ENCODE measurements at regions not wholly inside any gene's neighbourhood (a gene's known extent, or its start where the extent isn't known, plus 50 kb on each side); places are given as distances from the start of the nearest gene placed in this dataset.

- Histone ChIP-seq H3K27ac (ENCODE audit: low read length) (no peak overlapping the region), H2AFZ (ENCODE audit: low read length) (no peak overlapping the region), H3K27me3 (ENCODE audit: low read length) (no peaks in the 10 kb centered on the region), H3K4me3 (ENCODE audit: low read length) (no peak overlapping the region), H3K79me2 (ENCODE audit: low read length) (no peaks in the 10 kb centered on the region), H3K4me2 (ENCODE audit: low read length) (no peak overlapping the region), H3K9me3 (ENCODE audit: low read length) (no peaks in the 10 kb centered on the region), H3F3A (ENCODE audit: low read length, unreplicated experiment) (no peaks in the 10 kb centered on the region), H3K9ac (ENCODE audit: low read length) (no peak overlapping the region), H4K20me1 (ENCODE audit: low read length) (no peaks in the 10 kb centered on the region), H3K9me2 (replicated peaks; ENCODE audit: low read length) (no peaks in the 10 kb centered on the region), H3K36me3 (ENCODE audit: low read depth, low read length) (no peaks in the 10 kb centered on the region), H3K4me1 (ENCODE audit: insufficient read depth, low read length) (peaks cover 14% of the 10 kb centered on the region)
- POLR2A ChIA-PET (ENCODE audit: unreplicated experiment): no interaction called here
- DNase-seq (no peak), ATAC-seq (no peak)
- no TSS peak for BruUV-seq (replicated peaks)
- TF ChIP-seq EZH2 (IDR thresholded peaks at IDR 0.05; ENCODE audit: low read length, unreplicated experiment): no peak
- intact Hi-C loops (cut with micrococcal nuclease): no loop called here
- CTCF ChIA-PET: no interaction called here
Observed at GRCh38 chr2:180497621-180498152, 482.7 kb upstream of the UBE2E3 start.

- peak overlapping the region; percentile 40 for H3K4me2 ChIP-seq (ENCODE audit: low read length)
- H3F3A ChIP-seq (ENCODE audit: low read length, unreplicated experiment): no peaks in the 10 kb centered on the region
- H2AFZ ChIP-seq (ENCODE audit: low read length): peak overlapping the region; percentile 56
- H4K20me1 ChIP-seq (ENCODE audit: low read length): no peaks in the 10 kb centered on the region
- no peaks in the 10 kb centered on the region for H3K9me3 ChIP-seq (ENCODE audit: low read length)
- CTCF ChIA-PET: no interaction called here
- H3K36me3 ChIP-seq (ENCODE audit: low read depth, low read length): no peaks in the 10 kb centered on the region
- peak overlapping the region; percentile 62 for H3K27ac ChIP-seq (ENCODE audit: low read length)
- no TSS peak for BruUV-seq (replicated peaks)
- intact Hi-C loops (cut with micrococcal nuclease): no loop called here
- peaks cover 14% of the 10 kb centered on the region for H3K4me1 ChIP-seq (ENCODE audit: insufficient read depth, low read length)
- H3K27me3 ChIP-seq (ENCODE audit: low read length): no peaks in the 10 kb centered on the region
- ATAC-seq (peak; percentile 98), DNase-seq (peak; percentile 85)
- no peaks in the 10 kb centered on the region for H3K79me2 ChIP-seq (ENCODE audit: low read length)
- no peak overlapping the region for H3K9ac ChIP-seq (ENCODE audit: low read length)
- no peaks in the 10 kb centered on the region for H3K9me2 ChIP-seq (replicated peaks; ENCODE audit: low read length)
- POLR2A ChIA-PET (ENCODE audit: unreplicated experiment): no interaction called here
- TF ChIP-seq EZH2 (IDR thresholded peaks at IDR 0.05; ENCODE audit: low read length, unreplicated experiment): no peak
- TF ChIP-seq CTCF (conservative IDR thresholded peaks at IDR 0.05; ENCODE audit: low read depth, low read length): no peak
- no peak for TF ChIP-seq EZH2phosphoT487 (IDR thresholded peaks at IDR 0.05; ENCODE audit: borderline replicate concordance, low read length)
- no peak overlapping the region for H3K4me3 ChIP-seq (ENCODE audit: low read length)
Observed at GRCh38 chr2:180495606-180496005, 484.8 kb upstream of the UBE2E3 start.

GRCh38 chr2:180494286-180494685 lies 486.1 kb upstream of the UBE2E3 start:
- Histone ChIP-seq H3K4me2 (ENCODE audit: low read length) (no peak overlapping the region), H3K9ac (ENCODE audit: low read length) (no peak overlapping the region), H3K36me3 (ENCODE audit: low read depth, low read length) (no peaks in the 10 kb centered on the region), H2AFZ (ENCODE audit: low read length) (no peak overlapping the region), H3K4me3 (ENCODE audit: low read length) (no peak overlapping the region), H3K79me2 (ENCODE audit: low read length) (no peaks in the 10 kb centered on the region), H3K27me3 (ENCODE audit: low read length) (no peaks in the 10 kb centered on the region), H3F3A (ENCODE audit: low read length, unreplicated experiment) (no peaks in the 10 kb centered on the region), H3K9me3 (ENCODE audit: low read length) (no peaks in the 10 kb centered on the region), H3K4me1 (ENCODE audit: insufficient read depth, low read length) (peaks cover 14% of the 10 kb centered on the region), H3K9me2 (replicated peaks; ENCODE audit: low read length) (no peaks in the 10 kb centered on the region), H4K20me1 (ENCODE audit: low read length) (no peaks in the 10 kb centered on the region), H3K27ac (ENCODE audit: low read length) (no peak overlapping the region)
- ATAC-seq (no peak), DNase-seq (no peak)
- intact Hi-C loops (cut with micrococcal nuclease): no loop called here
- POLR2A ChIA-PET (ENCODE audit: unreplicated experiment): no interaction called here
- CTCF ChIA-PET: no interaction called here
- no TSS peak for BruUV-seq (replicated peaks)
- no peak for TF ChIP-seq EZH2 (IDR thresholded peaks at IDR 0.05; ENCODE audit: low read length, unreplicated experiment)
- TF ChIP-seq EZH2phosphoT487 (IDR thresholded peaks at IDR 0.05; ENCODE audit: borderline replicate concordance, low read length): no peak
- no peak for TF ChIP-seq CTCF (conservative IDR thresholded peaks at IDR 0.05; ENCODE audit: low read depth, low read length)
